OCI-LY3 (cell line): ENCODE measurements at regions not wholly inside any gene's neighbourhood (a gene's known extent, or its start where the extent isn't known, plus 50 kb on each side); places are given as distances from the start of the nearest gene placed in this dataset.

Experiments used
- H2AFZ ChIP-seq: fragments of 200-600, 300-600 bp; shearing (Covaris generic); 2 replicates; pipeline ENCODE4 v1.6.0; 2014; ENCODE audit warnings: antibody characterized with exemption, low read depth, low read length
- H3K27ac ChIP-seq: fragments of 200-600, 300-600 bp; sonication (generic); 2 replicates; pipeline ENCODE4 v1.5.1; 2014; ENCODE audit warnings: mild to moderate bottlenecking, low read length, moderate library complexity, mixed read lengths
- H3K27me3 ChIP-seq: fragments of 200-600, 300-600 bp; sonication (generic); 2 replicates; pipeline ENCODE4 v1.6.1; 2014; ENCODE audit warnings: low read depth, low read length, mixed read lengths
- H3K36me3 ChIP-seq: fragments of 200-600, 300-600 bp; sonication (generic); replicated peaks from 2 replicates; pipeline ENCODE3; 2014; ENCODE audit warnings: low read depth, low read length, mixed read lengths
- H3K4me1 ChIP-seq: fragments of 300-600, 200-600 bp; sonication (generic); 2 replicates; pipeline ENCODE4 v1.6.1; 2014; ENCODE audit warnings: low read length, mixed read lengths
- H3K4me2 ChIP-seq: fragments of 200-600, 300-600 bp; sonication (generic); 2 replicates; pipeline ENCODE4 v1.6.1; 2014; ENCODE audit warnings: low read length, mixed read lengths
- H3K4me3 ChIP-seq: fragments of 300-600, 200-600 bp; sonication (generic); 2 replicates; pipeline ENCODE4 v1.5.1; 2014; ENCODE audit warnings: antibody characterized with exemption, mild to moderate bottlenecking, low read length, moderate library complexity
- H3K79me2 ChIP-seq: fragments of 300-600, 200-600 bp; shearing (Covaris generic); 2 replicates; pipeline ENCODE4 v1.6.1; 2014; ENCODE audit warnings: mild to moderate bottlenecking, low read length, mixed read lengths
- H3K9ac ChIP-seq: fragments of 300-600, 200-600 bp; shearing (Covaris generic); 2 replicates; pipeline ENCODE4 v1.6.0; 2014; ENCODE audit warnings: mild to moderate bottlenecking, low read length, moderate library complexity
- H3K9me3 ChIP-seq: fragments of 200-600, 300-600 bp; shearing (Covaris generic); 2 replicates; pipeline ENCODE4 v1.6.1; 2014; ENCODE audit warnings: low read length, mixed read lengths; ENCODE audit not compliant: insufficient read depth
- H4K20me1 ChIP-seq: fragments of 200-600, 300-600 bp; sonication (generic); 2 replicates; pipeline ENCODE4 v1.6.1; 2016; ENCODE audit warnings: low read length, mixed read lengths; ENCODE audit not compliant: insufficient read depth
- CTCF ChIP-seq: fragments of 200-600, 300-600 bp; sonication (generic); IDR thresholded peaks from 2 replicates; pipeline ENCODE4 v1.5.1; 2014; ENCODE audit warnings: antibody characterized with exemption, low read length, low read depth
- EZH2phosphoT487 ChIP-seq: fragments of 200-600 bp; shearing (Covaris generic); IDR thresholded peaks from 2 replicates; pipeline ENCODE4 v1.6.1; 2018; ENCODE audit warnings: antibody characterized with exemption, mixed run types, low read depth

GRCh38 chr3:55343486-55344357, 143.4 kb downstream of the WNT5A start:
- H3K79me2 ChIP-seq = no peaks in the 10 kb centered on the region
- no peak overlapping the region for H3K27ac ChIP-seq
- H2AFZ ChIP-seq = no peak overlapping the region
- no peak overlapping the region for H3K9ac ChIP-seq
- no peak for TF ChIP-seq EZH2phosphoT487
- no peak for TF ChIP-seq CTCF
- H4K20me1 ChIP-seq = no peaks in the 10 kb centered on the region
- no peaks in the 10 kb centered on the region for H3K36me3 ChIP-seq
- H3K4me2 ChIP-seq = no peak overlapping the region
- no peaks in the 10 kb centered on the region for H3K4me1 ChIP-seq
- H3K4me3 ChIP-seq = no peak overlapping the region
- no peaks in the 10 kb centered on the region for H3K9me3 ChIP-seq
- peaks cover 15% of the 10 kb centered on the region; the same call in 1 of the 2 replicates for H3K27me3 ChIP-seq

GRCh38 chr3:55341502-55342031, 145.5 kb downstream of the WNT5A start:
- H3K9ac ChIP-seq = no peak overlapping the region
- no peak overlapping the region for H3K27ac ChIP-seq
- no peaks in the 10 kb centered on the region for H3K4me1 ChIP-seq
- H3K27me3 ChIP-seq = peaks cover 7% of the 10 kb centered on the region; the same call in 1 of the 2 replicates
- no peak overlapping the region for H3K4me3 ChIP-seq
- no peak overlapping the region for H2AFZ ChIP-seq
- no peaks in the 10 kb centered on the region for H4K20me1 ChIP-seq
- H3K36me3 ChIP-seq = no peaks in the 10 kb centered on the region
- no peaks in the 10 kb centered on the region for H3K9me3 ChIP-seq
- no peaks in the 10 kb centered on the region for H3K79me2 ChIP-seq
- H3K4me2 ChIP-seq = no peak overlapping the region
- no peak for TF ChIP-seq EZH2phosphoT487
- no peak for TF ChIP-seq CTCF

- H3K79me2 ChIP-seq = no peaks in the 10 kb centered on the region
- no peak overlapping the region for H3K4me2 ChIP-seq
- no peaks in the 10 kb centered on the region for H4K20me1 ChIP-seq
- H3K36me3 ChIP-seq = no peaks in the 10 kb centered on the region
- TF ChIP-seq CTCF (no peak), EZH2phosphoT487 (no peak)
- no peak overlapping the region for H3K27ac ChIP-seq
- H2AFZ ChIP-seq = no peak overlapping the region
- H3K4me3 ChIP-seq = no peak overlapping the region
- H3K9me3 ChIP-seq = no peaks in the 10 kb centered on the region
- H3K4me1 ChIP-seq = no peaks in the 10 kb centered on the region
- no peak overlapping the region for H3K9ac ChIP-seq
- 0 out of 2 replicates have a peak, but pooled peaks cover 7% of the 10 kb centered on the region for H3K27me3 ChIP-seq
These were observed 147.3 kb downstream of the WNT5A start for GRCh38 chr3:55339819-55340218.

- TF ChIP-seq CTCF = no peak
- TF ChIP-seq EZH2phosphoT487 = no peak
- no peaks in the 10 kb centered on the region for H3K79me2 ChIP-seq
These were observed 147.7 kb downstream of the WNT5A start for GRCh38 chr3:55339390-55339789.

More at GRCh38 chr3:55339390-55339789, 147.7 kb downstream of the WNT5A start:
- Histone ChIP-seq H3K4me2 (no peak overlapping the region), H2AFZ (no peak overlapping the region), H3K4me3 (no peak overlapping the region), H3K27ac (no peak overlapping the region), H3K4me1 (no peaks in the 10 kb centered on the region), H4K20me1 (no peaks in the 10 kb centered on the region), H3K27me3 (0 out of 2 replicates have a peak, but pooled peaks cover 7% of the 10 kb centered on the region), H3K36me3 (no peaks in the 10 kb centered on the region), H3K9me3 (no peaks in the 10 kb centered on the region), H3K9ac (no peak overlapping the region)
